ENCODE measurements at regions not wholly inside any gene's neighbourhood (a gene's known extent, or its start where the extent isn't known, plus 50 kb on each side); places are given as distances from the start of the nearest gene placed in this dataset.

- TF ChIP-seq CTCF (IDR thresholded peaks at IDR 0.05) (no peak), POLR2A (IDR thresholded peaks at IDR 0.05) (no peak), POLR2AphosphoS5 (IDR thresholded peaks at IDR 0.05; ENCODE audit: insufficient read depth in 1 of 2, low read depth in 1 of 2) (no peak)
These were observed 358.0 kb upstream of the BRINP3 start for GRCh38 chr1:190835658-190836057.

All from vagina (tissue), 2 donors.